ENCODE measurements at regions not wholly inside any gene's neighbourhood (a gene's known extent, or its start where the extent isn't known, plus 50 kb on each side); places are given as distances from the start of the nearest gene placed in this dataset.

- no peak overlapping the region for H3K4me3 ChIP-seq (ENCODE audit: control insufficient read depth, low read depth, low read length)
- DNase-seq (ENCODE audit: low read depth): no peak
- no peak for TF ChIP-seq CTCF (conservative IDR thresholded peaks at IDR 0.05; ENCODE audit: control insufficient read depth, insufficient read depth, low read depth, low read length)
These were observed 186.7 kb downstream of the TJP1 start for GRCh38 chr15:29635513-29636098.

GRCh38 chr15:29633971-29634370, 188.3 kb downstream of the TJP1 start:
- no peak overlapping the region for H3K4me3 ChIP-seq (ENCODE audit: control insufficient read depth, low read depth, low read length)
- TF ChIP-seq CTCF (conservative IDR thresholded peaks at IDR 0.05; ENCODE audit: control insufficient read depth, insufficient read depth, low read depth, low read length): no peak
- DNase-seq (ENCODE audit: low read depth): no peak

GRCh38 chr15:29632671-29633406, 189.4 kb downstream of the TJP1 start:
- TF ChIP-seq CTCF (conservative IDR thresholded peaks at IDR 0.05; ENCODE audit: control insufficient read depth, insufficient read depth, low read depth, low read length): no peak
- no peak for DNase-seq (ENCODE audit: low read depth)
- H3K4me3 ChIP-seq (ENCODE audit: control insufficient read depth, low read depth, low read length): no peak overlapping the region

- no peak overlapping the region for H3K4me3 ChIP-seq (ENCODE audit: control insufficient read depth, low read depth, low read length)
- TF ChIP-seq CTCF (conservative IDR thresholded peaks at IDR 0.05; ENCODE audit: control insufficient read depth, insufficient read depth, low read depth, low read length): no peak
- DNase-seq (ENCODE audit: low read depth): no peak
These were observed 190.9 kb downstream of the TJP1 start for GRCh38 chr15:29631076-29632070.

- H3K4me3 ChIP-seq (ENCODE audit: control insufficient read depth, low read depth, low read length): no peak overlapping the region
- DNase-seq (ENCODE audit: low read depth): no peak
- no peak for TF ChIP-seq CTCF (conservative IDR thresholded peaks at IDR 0.05; ENCODE audit: control insufficient read depth, insufficient read depth, low read depth, low read length)
These were observed 198.0 kb downstream of the TJP1 start for GRCh38 chr15:29624271-29624670.

- no peak for DNase-seq (ENCODE audit: low read depth)
- no peak for TF ChIP-seq CTCF (conservative IDR thresholded peaks at IDR 0.05; ENCODE audit: control insufficient read depth, insufficient read depth, low read depth, low read length)
- no peak overlapping the region for H3K4me3 ChIP-seq (ENCODE audit: control insufficient read depth, low read depth, low read length)
These were observed 199.1 kb downstream of the TJP1 start for GRCh38 chr15:29623116-29623639.

All from fibroblast of mammary gland (primary cell).